ENCODE measurements at regions not wholly inside any gene's neighbourhood (a gene's known extent, or its start where the extent isn't known, plus 50 kb on each side); places are given as distances from the start of the nearest gene placed in this dataset.

DNA sequence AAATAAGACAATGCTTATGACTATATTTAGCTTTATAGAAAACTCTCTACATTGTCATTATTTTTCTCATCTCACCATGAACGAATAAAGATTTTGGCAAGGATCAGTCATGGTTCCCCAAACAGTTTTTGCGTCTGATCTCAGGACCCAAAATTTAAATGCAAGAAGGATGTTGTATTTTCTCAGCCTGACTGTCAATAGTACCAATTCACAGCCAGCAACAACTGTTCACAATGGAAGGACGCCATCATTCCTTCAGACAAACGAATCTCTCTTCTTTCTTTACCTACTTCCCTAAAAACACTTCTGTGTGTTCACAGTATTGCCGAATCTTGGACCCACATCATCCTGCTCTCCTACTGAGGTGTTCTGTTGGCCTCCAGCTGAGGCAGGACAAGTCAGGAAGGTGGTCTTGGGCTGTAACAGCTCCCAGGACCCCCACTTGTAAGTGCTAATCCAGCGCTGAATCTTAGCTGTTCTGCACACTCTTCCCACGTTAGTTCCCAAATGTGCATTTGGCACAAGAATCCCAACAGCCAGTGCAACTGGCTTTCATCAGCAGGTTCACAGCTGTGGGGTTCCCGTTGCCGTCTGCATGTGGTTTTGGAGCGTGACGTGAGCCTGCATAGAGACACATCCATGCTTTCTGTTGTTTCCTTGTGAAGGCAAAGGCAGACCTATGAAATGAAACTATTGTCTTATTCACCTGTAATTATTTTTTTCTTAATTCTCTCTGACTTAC, 600.0 kb downstream of the QKI start:
- WGBS = 74% methylated on average over 11 of the region's 11 CpGs
- no peak overlapping the region for H3K4me3 ChIP-seq (ENCODE audit: low read length)
- intact Hi-C loops (cut with DNase I) = no loop called here
- ATAC-seq (peak in 1 of 2 donors; percentile 23), DNase-seq (peak in 2 of 3 donors; percentile 59 to 61)
- no peaks in the 10 kb centered on the region for H3K27me3 ChIP-seq (ENCODE audit: control insufficient read depth, insufficient read depth)
- no peaks in the 10 kb centered on the region for H3K9me3 ChIP-seq (ENCODE audit: control insufficient read depth, low read length)
- no peak overlapping the region for H3K27ac ChIP-seq (ENCODE audit: low read length)
- no peaks in the 10 kb centered on the region for H3K4me1 ChIP-seq (ENCODE audit: control insufficient read depth, insufficient read depth, low read length)

DNA sequence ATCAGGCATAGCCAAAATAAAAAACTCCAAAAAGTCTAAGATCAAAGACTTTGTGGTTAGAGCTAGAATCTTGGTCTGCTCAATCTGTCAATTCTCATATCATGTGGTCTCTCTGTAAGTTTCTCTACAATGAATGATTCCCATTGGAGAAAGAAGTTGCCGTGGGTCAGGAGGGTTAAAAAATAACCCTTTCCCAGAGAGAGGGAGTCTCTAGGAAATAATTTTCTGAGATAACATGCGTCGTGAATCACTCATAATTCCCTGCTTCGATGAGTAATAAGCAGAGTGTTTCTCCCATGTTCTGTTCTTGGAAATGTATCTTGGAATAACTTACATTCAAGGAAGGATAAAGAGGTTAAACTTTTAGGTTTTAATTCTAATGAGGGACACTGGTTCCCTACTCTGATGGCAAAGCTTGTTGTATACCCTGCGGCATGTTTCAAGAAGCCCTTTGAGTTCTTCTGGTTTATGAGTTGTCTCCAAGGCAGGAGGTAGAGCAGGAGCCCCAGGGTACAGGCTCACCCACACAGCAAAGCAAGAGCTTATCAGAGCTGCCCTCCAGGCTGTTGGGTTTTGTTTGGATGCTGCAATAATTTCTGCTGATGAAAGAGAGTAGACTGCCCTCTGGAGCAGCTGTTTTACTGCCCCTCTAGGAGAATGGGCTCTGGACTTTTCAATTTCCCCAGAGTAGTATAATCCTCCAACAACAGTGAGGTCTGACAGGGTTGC, 599.1 kb downstream of the QKI start:
- 64% methylated on average over 5 of the region's 5 CpGs for WGBS
- H3K27ac ChIP-seq (ENCODE audit: low read length) = no peak overlapping the region
- DNase-seq (no peak), ATAC-seq (peak; percentile 25 to 44)
- no peaks in the 10 kb centered on the region for H3K9me3 ChIP-seq (ENCODE audit: control insufficient read depth, low read length)
- H3K27me3 ChIP-seq (ENCODE audit: control insufficient read depth, insufficient read depth) = no peaks in the 10 kb centered on the region
- no peaks in the 10 kb centered on the region for H3K4me1 ChIP-seq (ENCODE audit: control insufficient read depth, insufficient read depth, low read length)
- intact Hi-C loops (cut with DNase I) = no loop called here
- H3K4me3 ChIP-seq (ENCODE audit: low read length) = no peak overlapping the region

DNA sequence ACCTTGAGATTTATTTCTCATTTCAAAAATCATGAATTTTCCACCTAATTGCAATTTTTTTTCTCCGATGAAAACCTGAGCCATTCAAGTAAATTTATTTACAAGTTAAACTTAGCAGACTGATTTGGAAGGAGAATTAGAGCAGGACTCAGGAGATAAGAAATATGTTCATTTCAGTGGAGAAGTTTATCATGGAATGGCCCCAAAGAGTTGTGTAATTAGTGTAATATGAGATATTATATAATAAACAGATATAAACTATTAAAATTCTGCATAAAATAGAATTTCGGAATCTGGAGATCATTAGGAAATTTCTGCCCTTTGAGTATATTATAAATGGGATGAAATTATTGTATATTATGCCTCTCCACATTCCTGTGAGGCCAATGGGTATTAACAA, 596.8 kb downstream of the QKI start:
- intact Hi-C loops (cut with DNase I) = no loop called here
- DNase-seq (no peak), ATAC-seq (no peak)
- H3K4me1 ChIP-seq (ENCODE audit: control insufficient read depth, insufficient read depth, low read length) = no peaks in the 10 kb centered on the region
- H3K9me3 ChIP-seq (ENCODE audit: control insufficient read depth, low read length) = no peaks in the 10 kb centered on the region
- no peaks in the 10 kb centered on the region for H3K27me3 ChIP-seq (ENCODE audit: control insufficient read depth, insufficient read depth)
- H3K27ac ChIP-seq (ENCODE audit: low read length) = no peak overlapping the region
- 68% methylated on average over 2 of the region's 2 CpGs for WGBS
- no peak overlapping the region for H3K4me3 ChIP-seq (ENCODE audit: low read length)

DNA sequence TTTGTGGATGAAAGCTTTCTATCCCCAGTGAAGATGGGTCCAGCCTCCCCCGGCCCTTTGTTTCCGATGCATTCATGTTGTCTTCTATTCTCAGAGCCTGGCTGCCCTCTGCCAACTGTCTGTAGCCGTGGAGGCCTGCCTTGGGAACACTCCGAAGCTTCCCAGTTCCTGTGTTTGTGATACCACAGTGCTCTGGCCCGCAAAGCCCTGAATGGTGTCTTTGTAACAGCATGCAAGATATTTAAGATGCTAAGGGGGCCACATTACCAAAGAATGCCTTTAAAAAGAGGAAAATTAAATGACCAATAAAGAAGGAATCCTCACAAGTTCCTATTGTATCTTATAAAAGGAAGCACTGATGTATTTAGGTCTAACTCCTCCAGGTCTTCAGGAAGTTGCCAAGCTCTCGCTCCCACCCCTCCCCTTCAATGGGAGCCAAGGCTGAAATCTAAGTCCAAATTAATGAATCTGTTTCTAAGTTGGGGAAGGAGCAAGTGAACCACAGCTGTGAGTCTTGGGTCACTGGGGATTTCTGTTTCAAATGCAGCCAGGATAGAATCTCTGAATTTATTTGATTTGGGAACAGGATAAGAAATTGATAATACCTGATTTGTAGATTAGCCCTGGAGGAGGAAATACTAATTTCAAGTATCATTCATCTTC, 596.1 kb downstream of the QKI start:
- intact Hi-C loops (cut with DNase I) = no loop called here

GRCh38 chr6:164008902-164009301, 594.4 kb downstream of the QKI start:
- Histone ChIP-seq H3K27me3 (ENCODE audit: control insufficient read depth, insufficient read depth) (no peaks in the 10 kb centered on the region), H3K4me3 (ENCODE audit: low read length) (no peak overlapping the region), H3K9me3 (ENCODE audit: control insufficient read depth, low read length) (no peaks in the 10 kb centered on the region), H3K4me1 (ENCODE audit: control insufficient read depth, insufficient read depth, low read length) (no peaks in the 10 kb centered on the region), H3K27ac (ENCODE audit: low read length) (no peak overlapping the region)
- 86% methylated on average over 4 of the region's 4 CpGs for WGBS
- ATAC-seq (no peak), DNase-seq (no peak)
- intact Hi-C loops (cut with DNase I) = no loop called here

More for the DNA sequence above, 596.1 kb downstream of the QKI start:
- H3K4me1 ChIP-seq (ENCODE audit: control insufficient read depth, insufficient read depth, low read length) = no peaks in the 10 kb centered on the region
- H3K9me3 ChIP-seq (ENCODE audit: control insufficient read depth, low read length) = no peaks in the 10 kb centered on the region
- WGBS = 24% methylated on average over 6 of the region's 6 CpGs
- no peak overlapping the region for H3K27ac ChIP-seq (ENCODE audit: low read length)
- DNase-seq (peak in 2 of 3 donors; percentile 64), ATAC-seq (peak; percentile 54 to 63)
- no peaks in the 10 kb centered on the region for H3K27me3 ChIP-seq (ENCODE audit: control insufficient read depth, insufficient read depth)
- H3K4me3 ChIP-seq (ENCODE audit: low read length) = no peak overlapping the region

DNA sequence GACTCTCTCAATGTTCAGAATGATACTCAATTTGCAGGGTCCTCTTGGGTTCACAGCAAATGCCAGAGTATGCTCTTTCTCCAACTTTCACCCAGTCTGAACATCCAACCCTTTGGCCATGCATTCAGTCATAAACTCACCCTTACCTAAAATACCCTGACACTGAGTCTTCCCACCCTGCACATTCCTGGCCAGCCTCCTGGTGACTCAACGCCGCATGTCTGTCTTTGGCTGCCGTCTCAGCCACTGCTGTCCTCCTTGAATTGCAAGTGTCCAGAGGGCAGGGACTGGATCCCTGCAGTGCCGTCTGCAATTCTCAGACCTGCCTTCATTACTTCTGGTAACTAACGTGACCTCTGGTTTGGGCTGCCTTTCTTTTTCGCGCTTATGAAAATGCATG, 593.4 kb downstream of the QKI start:
- no peak for DNase-seq
- WGBS = 81% methylated on average over 7 of the region's 7 CpGs
- no peak for ATAC-seq
- Histone ChIP-seq H3K27me3 (ENCODE audit: control insufficient read depth, insufficient read depth) (no peaks in the 10 kb centered on the region), H3K27ac (ENCODE audit: low read length) (no peak overlapping the region), H3K4me3 (ENCODE audit: low read length) (no peak overlapping the region), H3K9me3 (ENCODE audit: control insufficient read depth, low read length) (no peaks in the 10 kb centered on the region), H3K4me1 (ENCODE audit: control insufficient read depth, insufficient read depth, low read length) (no peaks in the 10 kb centered on the region)
- intact Hi-C loops (cut with DNase I) = no loop called here

GRCh38 chr6:164006459-164006858, 591.9 kb downstream of the QKI start:
- 93% methylated on average over 6 of the region's 6 CpGs for WGBS
- intact Hi-C loops (cut with DNase I) = no loop called here
- ATAC-seq (no peak), DNase-seq (no peak)
- H3K27me3 ChIP-seq (ENCODE audit: control insufficient read depth, insufficient read depth) = no peaks in the 10 kb centered on the region
- H3K4me1 ChIP-seq (ENCODE audit: control insufficient read depth, insufficient read depth, low read length) = no peaks in the 10 kb centered on the region
- no peak overlapping the region for H3K4me3 ChIP-seq (ENCODE audit: low read length)
- H3K9me3 ChIP-seq (ENCODE audit: control insufficient read depth, low read length) = no peaks in the 10 kb centered on the region
- no peak overlapping the region for H3K27ac ChIP-seq (ENCODE audit: low read length)

DNA sequence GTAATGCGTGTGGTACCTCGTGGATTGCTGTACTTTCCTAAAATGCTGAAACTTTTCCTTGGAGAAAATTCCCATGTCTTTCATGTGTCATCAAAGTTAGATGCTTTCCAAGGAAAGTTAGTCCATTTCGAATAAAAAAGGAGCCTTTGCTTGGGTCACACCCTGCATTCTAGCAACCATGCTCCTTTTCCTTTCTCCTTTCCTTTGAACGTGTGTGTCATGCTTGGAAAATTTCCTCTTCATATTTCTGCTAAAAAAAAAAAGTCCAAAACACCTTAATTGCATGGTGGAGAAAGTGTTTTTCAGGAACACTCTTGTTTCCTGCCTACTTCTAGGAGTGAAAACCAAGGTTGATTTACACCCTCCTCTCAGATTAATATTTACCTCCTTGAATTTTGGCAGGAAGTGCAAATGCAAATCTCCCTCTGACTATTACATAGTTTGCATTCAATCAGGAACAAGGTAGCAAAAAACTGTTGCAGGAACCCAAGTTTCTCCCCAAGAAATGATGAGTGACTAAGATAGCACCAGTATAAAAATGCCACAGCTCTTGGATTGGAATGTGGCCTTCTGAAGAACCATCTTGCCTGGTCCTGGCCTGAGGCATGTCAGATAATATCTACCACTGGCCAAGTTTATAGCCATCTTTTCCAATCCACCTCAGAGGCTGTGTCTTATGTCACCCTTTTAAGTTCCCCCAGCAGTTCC, 590.6 kb downstream of the QKI start:
- DNase-seq (no peak), ATAC-seq (no peak)
- no peak overlapping the region for H3K27ac ChIP-seq (ENCODE audit: low read length)
- H3K9me3 ChIP-seq (ENCODE audit: control insufficient read depth, low read length) = no peaks in the 10 kb centered on the region
- no peaks in the 10 kb centered on the region for H3K27me3 ChIP-seq (ENCODE audit: control insufficient read depth, insufficient read depth)
- intact Hi-C loops (cut with DNase I) = no loop called here
- no peaks in the 10 kb centered on the region for H3K4me1 ChIP-seq (ENCODE audit: control insufficient read depth, insufficient read depth, low read length)
- 58% methylated on average over 4 of the region's 4 CpGs for WGBS
- no peak overlapping the region for H3K4me3 ChIP-seq (ENCODE audit: low read length)

DNA sequence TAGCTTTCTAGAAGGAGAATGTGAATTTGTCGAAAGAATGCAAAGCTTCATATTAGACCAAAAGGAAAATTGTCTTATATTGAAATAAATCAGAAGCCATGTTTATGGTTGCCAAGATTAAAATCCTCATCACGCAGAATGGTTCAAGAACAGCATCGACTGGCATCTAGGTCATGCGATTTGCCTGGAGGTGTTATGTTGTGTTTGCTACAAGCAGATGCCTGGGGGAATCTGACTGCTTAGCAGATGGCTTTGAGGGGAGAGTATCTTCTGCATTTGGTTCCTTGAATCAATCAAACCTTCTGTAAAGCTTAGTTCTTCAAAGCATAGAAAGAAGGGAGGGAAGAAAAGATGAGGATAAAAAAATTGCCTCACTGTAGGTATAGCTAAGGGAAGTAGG, 585.8 kb downstream of the QKI start:
- Histone ChIP-seq H3K4me3 (ENCODE audit: low read length) (no peak overlapping the region), H3K9me3 (ENCODE audit: control insufficient read depth, low read length) (no peaks in the 10 kb centered on the region)
- DNase-seq = no peak

GRCh38 chr6:163999475-164000125, 585.1 kb downstream of the QKI start:
- ATAC-seq = no peak
- 69% methylated on average over 10 of the region's 10 CpGs for WGBS

More for the DNA sequence above, 585.8 kb downstream of the QKI start:
- ATAC-seq = no peak
- intact Hi-C loops (cut with DNase I) = no loop called here
- no peak overlapping the region for H3K27ac ChIP-seq (ENCODE audit: low read length)
- H3K27me3 ChIP-seq (ENCODE audit: control insufficient read depth, insufficient read depth) = no peaks in the 10 kb centered on the region
- no peaks in the 10 kb centered on the region for H3K4me1 ChIP-seq (ENCODE audit: control insufficient read depth, insufficient read depth, low read length)
- 85% methylated on average over 4 of the region's 4 CpGs for WGBS

More at GRCh38 chr6:163999475-164000125, 585.1 kb downstream of the QKI start:
- intact Hi-C loops (cut with DNase I) = no loop called here
- Histone ChIP-seq H3K9me3 (ENCODE audit: control insufficient read depth, low read length) (no peaks in the 10 kb centered on the region), H3K27ac (ENCODE audit: low read length) (no peak overlapping the region), H3K4me1 (ENCODE audit: control insufficient read depth, insufficient read depth, low read length) (no peaks in the 10 kb centered on the region), H3K4me3 (ENCODE audit: low read length) (no peak overlapping the region), H3K27me3 (ENCODE audit: control insufficient read depth, insufficient read depth) (no peaks in the 10 kb centered on the region)
- no peak for DNase-seq

Data from right cardiac atrium (tissue), 5 donors.